Retinal pigment epithelial cell (primary cell): ENCODE measurements at regions not wholly inside any gene's neighbourhood (a gene's known extent, or its start where the extent isn't known, plus 50 kb on each side); places are given as distances from the start of the nearest gene placed in this dataset.
"Not testable (repeated sequence)": the region's sequence is repeated elsewhere in the genome, so short reads cannot be mapped to it uniquely, and the experiment has no call there.

ENCODE experiments used
- DNase-seq: peaks from one replicate; pipeline ENCODE4 v3.0.0-alpha.2; 2010; ENCODE audit warnings: low read depth
- H3K4me3 ChIP-seq: 2 replicates; pipeline ENCODE4 v1.5.1; 2011; ENCODE audit warnings: mild to moderate bottlenecking, low read length, control low read depth, moderate library complexity
- TF ChIP-seq, protein P1 (sequence below): conservative IDR thresholded peaks from 2 replicates; pipeline ENCODE4 v1.5.1; 2011; ENCODE audit warnings: low read depth, low read length, control low read depth, inconsistent platforms

DNA sequence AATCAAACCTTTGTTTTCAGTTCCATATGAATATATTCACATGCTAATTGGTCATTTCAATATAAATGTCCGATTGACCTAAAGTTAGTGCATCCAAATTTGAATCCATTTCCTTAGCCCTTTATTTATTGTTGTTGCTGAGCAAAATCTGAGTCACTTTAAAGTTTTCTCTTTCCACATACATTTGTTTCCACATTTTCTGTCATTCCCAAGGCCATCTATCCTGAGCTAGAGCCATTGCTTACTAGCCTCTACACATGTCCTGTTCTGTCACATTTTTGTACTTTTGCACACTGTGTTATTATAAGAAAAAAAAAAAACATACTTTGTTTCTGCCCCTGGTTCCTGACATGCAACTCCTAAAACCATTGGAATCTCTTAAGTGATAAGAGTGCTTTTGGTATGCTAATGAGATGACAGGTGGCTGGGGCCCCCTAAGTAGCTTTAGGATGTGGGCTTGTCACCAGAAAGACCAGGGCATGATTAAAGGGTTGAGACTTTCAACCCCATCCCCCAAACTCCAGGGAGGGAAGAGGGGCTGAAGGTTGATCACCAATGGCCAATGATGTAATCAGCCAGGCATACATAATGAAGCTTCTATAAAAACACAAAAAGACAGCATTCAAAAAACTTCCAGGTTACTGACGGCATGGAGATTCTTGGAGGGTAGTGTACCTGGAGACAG is 353.3 kb upstream of the MAGEB16 start:
- no peak for DNase-seq
- no peak overlapping the region for H3K4me3 ChIP-seq
- TF ChIP-seq, protein P1, sequence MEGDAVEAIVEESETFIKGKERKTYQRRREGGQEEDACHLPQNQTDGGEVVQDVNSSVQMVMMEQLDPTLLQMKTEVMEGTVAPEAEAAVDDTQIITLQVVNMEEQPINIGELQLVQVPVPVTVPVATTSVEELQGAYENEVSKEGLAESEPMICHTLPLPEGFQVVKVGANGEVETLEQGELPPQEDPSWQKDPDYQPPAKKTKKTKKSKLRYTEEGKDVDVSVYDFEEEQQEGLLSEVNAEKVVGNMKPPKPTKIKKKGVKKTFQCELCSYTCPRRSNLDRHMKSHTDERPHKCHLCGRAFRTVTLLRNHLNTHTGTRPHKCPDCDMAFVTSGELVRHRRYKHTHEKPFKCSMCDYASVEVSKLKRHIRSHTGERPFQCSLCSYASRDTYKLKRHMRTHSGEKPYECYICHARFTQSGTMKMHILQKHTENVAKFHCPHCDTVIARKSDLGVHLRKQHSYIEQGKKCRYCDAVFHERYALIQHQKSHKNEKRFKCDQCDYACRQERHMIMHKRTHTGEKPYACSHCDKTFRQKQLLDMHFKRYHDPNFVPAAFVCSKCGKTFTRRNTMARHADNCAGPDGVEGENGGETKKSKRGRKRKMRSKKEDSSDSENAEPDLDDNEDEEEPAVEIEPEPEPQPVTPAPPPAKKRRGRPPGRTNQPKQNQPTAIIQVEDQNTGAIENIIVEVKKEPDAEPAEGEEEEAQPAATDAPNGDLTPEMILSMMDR, result no peak

DNA sequence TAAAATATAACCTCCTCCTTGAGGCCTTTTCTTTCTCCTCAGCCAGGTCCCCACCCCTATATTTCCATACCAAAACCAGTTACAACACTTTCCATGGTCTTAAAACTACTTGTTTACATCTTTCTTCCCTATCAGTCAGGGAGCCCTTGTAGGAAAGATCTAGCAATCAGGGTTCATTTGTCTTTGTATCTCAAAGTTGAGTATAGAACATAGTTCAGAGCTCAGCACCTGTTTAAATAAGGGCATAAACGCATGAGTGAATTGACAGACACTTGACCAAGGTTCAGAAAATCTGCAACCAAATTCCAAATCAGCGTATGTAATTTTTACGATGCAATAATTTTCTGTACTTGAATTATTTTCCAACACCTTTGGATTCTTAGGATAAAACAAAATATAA is 352.2 kb upstream of the MAGEB16 start:
- DNase-seq, result no peak
- no peak overlapping the region for H3K4me3 ChIP-seq
- TF ChIP-seq, protein P1, result no peak

DNA sequence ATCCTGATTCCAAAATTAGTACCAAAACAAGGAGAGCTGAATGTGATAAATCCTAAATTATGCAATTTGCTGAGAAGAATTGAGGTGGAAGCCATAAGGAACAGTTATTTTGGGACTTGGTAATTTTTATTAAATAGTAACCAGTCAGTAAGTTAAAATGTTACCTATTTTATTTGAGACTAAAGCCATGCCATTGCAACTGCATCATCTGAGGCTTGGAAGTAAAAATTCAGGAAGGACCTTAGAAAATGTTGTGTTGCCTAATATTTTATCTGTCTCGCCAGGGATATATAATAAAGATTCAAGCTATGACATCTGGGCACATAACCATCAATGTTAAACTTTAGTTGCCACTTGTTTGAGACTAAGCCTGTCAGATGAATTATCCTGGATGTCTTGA is 341.3 kb upstream of the MAGEB16 start:
- DNase-seq, result no peak
- TF ChIP-seq, protein P1, result no peak
- no peak overlapping the region for H3K4me3 ChIP-seq

DNA sequence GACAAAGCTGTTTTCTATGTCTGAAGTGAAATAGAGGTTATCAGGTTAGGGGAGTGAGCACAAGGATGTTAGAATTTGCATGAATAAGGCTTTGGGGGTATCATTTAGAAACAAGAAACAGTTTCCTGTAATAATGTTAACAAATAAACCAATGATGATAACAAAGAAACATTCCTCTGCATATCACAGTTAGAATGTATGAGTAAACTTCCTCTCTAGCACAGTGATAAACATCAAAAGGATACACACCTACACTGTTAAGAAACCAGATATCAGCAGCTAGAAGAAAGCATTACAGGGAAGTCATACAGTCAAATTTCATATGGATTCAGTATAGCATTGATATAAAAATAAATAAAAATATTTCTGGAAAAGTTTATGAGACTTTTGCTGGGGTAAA is 340.0 kb upstream of the MAGEB16 start:
- no peak for DNase-seq
- TF ChIP-seq, protein P1, result no peak
- no peak overlapping the region for H3K4me3 ChIP-seq

DNA sequence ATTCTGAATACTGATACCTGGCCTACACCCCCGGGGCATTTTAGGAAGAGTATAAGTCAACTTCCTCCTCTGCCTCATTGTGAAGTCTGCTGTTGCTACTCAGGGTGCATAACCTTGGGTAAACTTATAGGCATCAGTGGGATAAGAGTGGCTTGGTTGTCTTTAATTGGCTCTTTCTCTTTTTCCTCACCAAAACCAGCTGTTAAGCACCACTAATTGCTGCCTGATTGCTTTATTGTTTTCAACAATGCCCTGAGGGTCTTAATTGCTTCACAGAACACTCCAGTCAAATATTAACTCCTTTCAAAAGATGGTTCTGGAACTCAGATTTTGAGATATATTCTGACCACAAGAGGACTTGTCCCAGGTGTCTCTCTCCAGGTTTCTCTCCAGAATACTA is 337.0 kb upstream of the MAGEB16 start:
- DNase-seq, result no peak
- no peak overlapping the region for H3K4me3 ChIP-seq
- TF ChIP-seq, protein P1, result no peak

DNA sequence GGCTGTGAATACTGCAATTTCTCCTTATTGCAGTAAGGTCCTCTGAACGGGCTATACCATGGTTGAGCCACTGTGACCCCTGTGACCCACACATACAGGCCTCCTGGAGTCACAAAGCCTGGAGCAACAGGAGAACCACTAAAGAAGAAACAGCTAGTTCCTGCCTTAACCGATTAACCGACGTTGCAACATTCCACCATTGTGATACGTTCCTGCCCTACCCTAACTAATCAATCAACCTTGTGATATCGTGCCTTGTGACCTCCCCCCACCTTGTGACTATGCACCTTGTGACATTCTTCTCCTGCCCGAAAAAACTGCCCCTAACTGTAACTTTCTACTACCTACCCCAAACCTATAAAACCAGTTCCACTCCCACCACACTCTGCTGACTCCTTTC is 301.5 kb upstream of the MAGEB16 start:
- not testable (repeated sequence) for DNase-seq, H3K4me3 ChIP-seq

DNA sequence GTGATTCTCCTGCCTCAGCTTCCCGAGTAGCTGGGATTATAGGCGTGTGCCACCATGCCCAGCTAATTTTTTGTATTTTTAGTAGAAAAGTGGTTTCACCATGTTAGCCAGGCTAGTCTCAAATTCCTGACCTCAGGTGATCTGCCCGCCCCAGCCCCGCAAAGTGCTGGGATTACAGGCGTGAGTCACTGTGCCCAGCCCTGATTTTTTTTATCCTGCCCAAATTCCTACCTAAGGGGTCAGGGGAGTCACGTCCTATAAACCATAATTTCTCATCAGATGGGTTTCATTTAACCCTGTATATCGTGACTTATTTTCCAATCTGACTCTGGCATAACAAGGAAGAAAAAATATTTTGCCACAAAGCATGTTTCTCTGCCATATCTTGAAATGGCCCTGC is 300.7 kb upstream of the MAGEB16 start:
- H3K4me3 ChIP-seq, DNase-seq: not testable (repeated sequence)

DNA sequence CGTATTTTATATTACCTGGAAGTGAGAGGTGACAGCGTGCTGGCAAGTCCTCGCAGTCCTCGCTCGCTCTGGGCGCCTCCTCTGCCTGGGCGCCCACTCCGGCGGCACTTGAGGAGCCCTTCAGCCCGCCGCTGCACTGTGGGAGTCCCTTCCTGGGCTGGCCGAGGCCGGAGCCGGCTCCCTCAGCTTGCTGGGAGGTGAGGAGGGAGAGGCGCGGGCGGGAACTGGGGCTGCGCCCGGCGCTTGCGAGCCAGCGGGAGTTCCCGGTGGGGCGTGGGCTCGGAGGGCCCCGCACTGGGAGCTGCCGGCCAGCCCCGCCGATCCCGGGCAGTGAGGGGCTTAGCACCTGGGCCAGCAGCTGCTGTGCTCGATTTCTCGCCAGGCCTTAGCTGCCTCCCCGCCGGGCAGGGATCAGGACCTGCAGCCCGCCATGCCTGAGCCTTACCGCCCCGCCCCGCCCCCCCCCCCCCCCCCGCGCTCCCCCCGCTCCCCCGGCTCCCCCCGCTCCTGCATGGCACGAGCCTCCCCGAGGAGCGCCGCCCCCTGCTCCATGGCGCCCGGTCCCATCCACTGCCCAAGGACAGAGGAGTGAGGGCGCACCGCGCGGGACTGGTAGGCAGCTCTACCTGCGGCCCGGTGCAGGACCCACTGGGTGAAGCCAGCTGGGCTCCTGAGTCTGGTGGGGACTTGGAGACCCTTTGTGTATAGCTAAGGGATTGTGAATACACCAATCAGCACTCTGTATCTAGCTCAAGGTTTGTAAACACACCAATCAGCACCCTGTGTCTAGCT is 298.9 kb upstream of the MAGEB16 start:
- DNase-seq, result no peak
- TF ChIP-seq, protein P1, result no peak
- no peak overlapping the region for H3K4me3 ChIP-seq
